Astrocyte (in vitro differentiated cells and primary cell): ENCODE measurements at regions not wholly inside any gene's neighbourhood (a gene's known extent, or its start where the extent isn't known, plus 50 kb on each side); places are given as distances from the start of the nearest gene placed in this dataset.
A peak's percentile ranks its signal among the peaks of the same experiment; 100 is the strongest.

Source experiments
- DNase-seq: peaks from one replicate; pipeline ENCODE4 v3.0.0-alpha.2; 2010; ENCODE audit warnings: low read depth
- FAIRE-seq: peaks from 2 replicates; lab custom pipeline; 2011; peaks lifted over from hg19 to GRCh38; lab: Jason Lieb, UNC
- H2AFZ ChIP-seq: 2 replicates; pipeline ENCODE4 v1.6.0; 2012; ENCODE audit warnings: low read depth, low read length, inconsistent platforms
- H3K27ac ChIP-seq: 2 replicates; pipeline ENCODE4 v1.5.1; 2011; ENCODE audit warnings: low read depth, low read length, inconsistent platforms
- H3K27me3 ChIP-seq: 2 replicates; pipeline ENCODE4 v1.6.0; 2011; ENCODE audit warnings: low read length, inconsistent platforms; ENCODE audit not compliant: insufficient read depth
- H3K36me3 ChIP-seq: 2 replicates; pipeline ENCODE4 v1.5.1; 2011; ENCODE audit warnings: low read length, inconsistent platforms; ENCODE audit not compliant: insufficient read depth
- H3K4me1 ChIP-seq: 2 replicates; pipeline ENCODE4 v1.5.1; 2011; ENCODE audit warnings: low read length, inconsistent platforms; ENCODE audit not compliant: insufficient read depth
- H3K4me2 ChIP-seq: 2 replicates; pipeline ENCODE4 v1.6.0; 2012; ENCODE audit warnings: low read length, inconsistent platforms
- H3K4me3 ChIP-seq: 2 replicates; pipeline ENCODE4 v1.5.1; 2011; ENCODE audit warnings: low read depth, mild to moderate bottlenecking, low read length, inconsistent platforms; ENCODE audit not compliant: insufficient read depth
- H3K79me2 ChIP-seq: 2 replicates; pipeline ENCODE4 v1.6.0; 2012; ENCODE audit warnings: mild to moderate bottlenecking, low read length, inconsistent platforms; ENCODE audit not compliant: insufficient read depth
- H3K9ac ChIP-seq: 2 replicates; pipeline ENCODE4 v1.6.0; 2012; ENCODE audit warnings: mild to moderate bottlenecking, low read length, inconsistent platforms
- H3K9me3 ChIP-seq: 2 replicates; pipeline ENCODE4 v1.5.1; 2012; ENCODE audit warnings: low read depth, mild to moderate bottlenecking, low read length, inconsistent platforms; ENCODE audit not compliant: insufficient read depth
- H4K20me1 ChIP-seq: 2 replicates; pipeline ENCODE4 v1.6.0; 2012; ENCODE audit warnings: low read length, inconsistent platforms; ENCODE audit not compliant: insufficient read depth
- H3K27ac Mint-ChIP-seq: one replicate; pipeline ENCODE4 v1.8.0; 2021; ENCODE audit warnings: mild to moderate bottlenecking, mixed read lengths; ENCODE audit not compliant: unreplicated experiment
- H3K27me3 Mint-ChIP-seq: one replicate; pipeline ENCODE4 v1.8.0; 2021; ENCODE audit warnings: low read depth, mixed read lengths; ENCODE audit not compliant: unreplicated experiment
- H3K36me3 Mint-ChIP-seq: one replicate; pipeline ENCODE4 v1.8.0; 2021; ENCODE audit warnings: low read depth, mixed read lengths; ENCODE audit not compliant: unreplicated experiment
- H3K4me1 Mint-ChIP-seq: one replicate; pipeline ENCODE4 v1.8.0; 2021; ENCODE audit warnings: low read depth, mixed read lengths; ENCODE audit not compliant: unreplicated experiment
- H3K4me3 Mint-ChIP-seq: one replicate; pipeline ENCODE4 v1.8.0; 2021; ENCODE audit warnings: mild to moderate bottlenecking, moderate library complexity, mixed read lengths; ENCODE audit not compliant: unreplicated experiment
- H3K9me3 Mint-ChIP-seq: one replicate; pipeline ENCODE4 v1.8.0; 2021; ENCODE audit warnings: mild to moderate bottlenecking, mixed read lengths; ENCODE audit not compliant: unreplicated experiment
- CTCF ChIP-seq: IDR thresholded peaks from 2 replicates; pipeline ENCODE4 v1.5.1; 2011; ENCODE audit warnings: low read depth, mild to moderate bottlenecking, inconsistent platforms, low read length, moderate library complexity; ENCODE audit not compliant: insufficient read depth
- EZH2 ChIP-seq: IDR thresholded peaks from 2 replicates; pipeline ENCODE4 v1.6.1; 2012; ENCODE audit warnings: mild to moderate bottlenecking, low read length, inconsistent platforms; ENCODE audit not compliant: insufficient read depth

GRCh38 chr20:52552181-52552872 lies 360.7 kb upstream of the ZFP64 start:
- Mint-ChIP-seq H3K9me3 (peaks cover 6% of the 10 kb centered on the region), H3K4me1 (peaks cover 10% of the 10 kb centered on the region), H3K27ac (peak overlapping the region; percentile 16), H3K27me3 (no peaks in the 10 kb centered on the region), H3K4me3 (no peak overlapping the region), H3K36me3 (no peaks in the 10 kb centered on the region)
- no peak for TF ChIP-seq CTCF
- no peak for TF ChIP-seq EZH2
- Histone ChIP-seq H3K36me3 (no peaks in the 10 kb centered on the region), H3K4me3 (no peak overlapping the region), H3K9me3 (no peaks in the 10 kb centered on the region), H3K27me3 (no peaks in the 10 kb centered on the region), H3K9ac (no peak overlapping the region), H4K20me1 (no peaks in the 10 kb centered on the region), H2AFZ (no peak overlapping the region), H3K27ac (peak overlapping the region; percentile 45), H3K79me2 (no peaks in the 10 kb centered on the region), H3K4me2 (peak overlapping the region; percentile 65), H3K4me1 (peaks cover 8% of the 10 kb centered on the region)
- FAIRE-seq, result peak; percentile 59
- DNase-seq, result peak; percentile 84

- Mint-ChIP-seq H3K9me3 (peaks cover 22% of the 10 kb centered on the region), H3K27me3 (peaks cover 1% of the 10 kb centered on the region)
- FAIRE-seq, result no peak
Measured at GRCh38 chr20:52542131-52542530, 350.6 kb upstream of the ZFP64 start.

More at GRCh38 chr20:52542131-52542530, 350.6 kb upstream of the ZFP64 start:
- Histone ChIP-seq H3K4me2 (no peak overlapping the region), H4K20me1 (no peaks in the 10 kb centered on the region), H3K9me3 (no peaks in the 10 kb centered on the region), H3K9ac (no peak overlapping the region), H3K36me3 (no peaks in the 10 kb centered on the region), H3K27ac (no peak overlapping the region), H2AFZ (no peak overlapping the region), H3K4me3 (no peak overlapping the region), H3K4me1 (no peaks in the 10 kb centered on the region), H3K79me2 (no peaks in the 10 kb centered on the region), H3K27me3 (no peaks in the 10 kb centered on the region)
- TF ChIP-seq CTCF (no peak), EZH2 (no peak)
- Mint-ChIP-seq H3K36me3 (no peaks in the 10 kb centered on the region), H3K4me3 (no peak overlapping the region), H3K27ac (no peak overlapping the region), H3K4me1 (no peaks in the 10 kb centered on the region)
- no peak for DNase-seq
